ENCODE measurements at regions not wholly inside any gene's neighbourhood (a gene's known extent, or its start where the extent isn't known, plus 50 kb on each side); places are given as distances from the start of the nearest gene placed in this dataset.

- TF ChIP-seq, protein P1, sequence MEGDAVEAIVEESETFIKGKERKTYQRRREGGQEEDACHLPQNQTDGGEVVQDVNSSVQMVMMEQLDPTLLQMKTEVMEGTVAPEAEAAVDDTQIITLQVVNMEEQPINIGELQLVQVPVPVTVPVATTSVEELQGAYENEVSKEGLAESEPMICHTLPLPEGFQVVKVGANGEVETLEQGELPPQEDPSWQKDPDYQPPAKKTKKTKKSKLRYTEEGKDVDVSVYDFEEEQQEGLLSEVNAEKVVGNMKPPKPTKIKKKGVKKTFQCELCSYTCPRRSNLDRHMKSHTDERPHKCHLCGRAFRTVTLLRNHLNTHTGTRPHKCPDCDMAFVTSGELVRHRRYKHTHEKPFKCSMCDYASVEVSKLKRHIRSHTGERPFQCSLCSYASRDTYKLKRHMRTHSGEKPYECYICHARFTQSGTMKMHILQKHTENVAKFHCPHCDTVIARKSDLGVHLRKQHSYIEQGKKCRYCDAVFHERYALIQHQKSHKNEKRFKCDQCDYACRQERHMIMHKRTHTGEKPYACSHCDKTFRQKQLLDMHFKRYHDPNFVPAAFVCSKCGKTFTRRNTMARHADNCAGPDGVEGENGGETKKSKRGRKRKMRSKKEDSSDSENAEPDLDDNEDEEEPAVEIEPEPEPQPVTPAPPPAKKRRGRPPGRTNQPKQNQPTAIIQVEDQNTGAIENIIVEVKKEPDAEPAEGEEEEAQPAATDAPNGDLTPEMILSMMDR (IDR thresholded peaks at IDR 0.05), result no peak
- Histone ChIP-seq H3K27ac (no peak overlapping the region), H3K9me3 (no peaks in the 10 kb centered on the region), H3K4me3 (no peak overlapping the region), H3K36me3 (no peaks in the 10 kb centered on the region), H3K27me3 (no peaks in the 10 kb centered on the region), H3K4me1 (no peaks in the 10 kb centered on the region)
- DNase-seq (no peak), ATAC-seq (no peak)
- intact Hi-C loops (cut with DNase I), result no loop called here
Observed at GRCh38 chr1:81073580-81073979, 727.2 kb upstream of the ADGRL2 start.

DNA sequence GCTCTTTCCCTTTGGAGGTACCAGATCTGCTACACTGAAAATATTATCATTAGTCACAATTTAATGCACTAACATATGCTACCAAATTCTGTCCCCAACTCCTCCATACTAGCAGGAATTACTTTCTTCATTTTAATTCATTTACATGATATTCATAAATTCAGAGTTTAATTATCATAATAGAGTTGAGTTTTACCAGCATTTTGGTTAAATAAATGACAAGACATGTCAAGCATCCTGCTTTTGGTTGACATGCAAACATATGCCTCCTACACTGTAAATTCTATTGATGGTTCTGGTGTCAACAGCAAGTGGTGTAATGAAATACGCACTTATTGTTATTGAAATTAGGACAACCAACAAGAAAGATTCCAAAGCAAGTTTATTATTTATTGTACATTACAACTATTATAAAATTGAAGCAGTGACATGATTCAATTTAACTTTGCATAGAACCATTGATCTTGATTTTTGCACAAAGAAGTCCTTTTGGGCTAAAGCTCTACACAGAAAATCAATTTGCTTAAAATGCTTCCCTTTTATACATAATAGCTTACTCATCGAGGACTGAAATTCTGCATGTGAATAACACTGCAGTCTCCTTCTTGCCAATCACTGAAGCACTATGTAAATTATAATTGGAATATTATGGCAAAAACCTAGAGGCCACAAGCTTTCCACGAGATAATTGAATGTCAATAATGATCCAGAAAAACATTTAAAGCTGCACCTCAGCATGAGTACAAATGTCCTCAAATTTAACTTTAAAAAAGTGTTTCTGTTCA is 728.6 kb upstream of the ADGRL2 start:
- no peak overlapping the region for H3K27ac ChIP-seq
- H3K9me3 ChIP-seq, result no peaks in the 10 kb centered on the region
- TF ChIP-seq, protein P1 (IDR thresholded peaks at IDR 0.05), result no peak
- DNase-seq (no peak), ATAC-seq (no peak)
- H3K4me1 ChIP-seq, result no peaks in the 10 kb centered on the region
- intact Hi-C loops (cut with DNase I), result no loop called here
- no peaks in the 10 kb centered on the region for H3K36me3 ChIP-seq
- no peak overlapping the region for H3K4me3 ChIP-seq
- no peaks in the 10 kb centered on the region for H3K27me3 ChIP-seq

DNA sequence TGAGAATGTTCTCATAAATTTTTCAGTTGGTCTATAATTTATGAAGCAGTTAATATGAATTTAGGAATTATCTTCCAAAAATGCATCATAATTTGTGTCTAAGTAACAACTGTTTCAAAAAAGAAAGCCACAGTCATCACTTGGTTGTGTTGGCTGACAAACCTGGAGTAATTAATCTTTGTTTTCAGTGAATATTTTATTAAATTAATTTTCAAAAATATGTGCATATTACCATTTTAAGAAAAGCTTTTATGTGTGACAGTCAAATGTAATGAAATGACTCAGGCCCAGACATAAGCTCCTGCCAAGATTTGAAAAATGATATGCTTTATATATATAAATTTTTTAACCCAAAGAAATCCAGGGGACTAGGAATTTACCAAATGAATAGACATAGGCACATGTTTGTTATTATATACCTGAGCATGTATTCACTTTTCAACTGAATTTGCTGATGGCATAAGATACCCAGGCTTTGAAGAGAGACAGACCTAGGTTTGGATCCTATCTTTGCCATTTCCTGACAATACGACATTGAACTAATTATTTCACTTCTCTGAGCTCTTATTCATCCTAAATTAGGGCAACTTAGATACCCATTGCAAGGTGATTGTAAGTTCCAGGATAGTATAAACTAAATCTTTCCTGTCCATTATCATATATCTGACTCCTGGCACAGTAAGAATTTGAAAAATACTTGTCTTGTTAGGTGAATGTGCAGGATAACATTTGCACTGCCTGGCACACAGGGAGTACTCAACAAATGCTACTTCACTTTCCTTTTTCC is 729.5 kb upstream of the ADGRL2 start:
- ATAC-seq (no peak), DNase-seq (no peak)
- H3K27me3 ChIP-seq, result no peaks in the 10 kb centered on the region
- no peak overlapping the region for H3K27ac ChIP-seq
- intact Hi-C loops (cut with DNase I), result no loop called here
- TF ChIP-seq, protein P1 (IDR thresholded peaks at IDR 0.05), result no peak
- H3K9me3 ChIP-seq, result no peaks in the 10 kb centered on the region
- H3K4me3 ChIP-seq, result no peak overlapping the region
- no peaks in the 10 kb centered on the region for H3K36me3 ChIP-seq
- H3K4me1 ChIP-seq, result no peaks in the 10 kb centered on the region

DNA sequence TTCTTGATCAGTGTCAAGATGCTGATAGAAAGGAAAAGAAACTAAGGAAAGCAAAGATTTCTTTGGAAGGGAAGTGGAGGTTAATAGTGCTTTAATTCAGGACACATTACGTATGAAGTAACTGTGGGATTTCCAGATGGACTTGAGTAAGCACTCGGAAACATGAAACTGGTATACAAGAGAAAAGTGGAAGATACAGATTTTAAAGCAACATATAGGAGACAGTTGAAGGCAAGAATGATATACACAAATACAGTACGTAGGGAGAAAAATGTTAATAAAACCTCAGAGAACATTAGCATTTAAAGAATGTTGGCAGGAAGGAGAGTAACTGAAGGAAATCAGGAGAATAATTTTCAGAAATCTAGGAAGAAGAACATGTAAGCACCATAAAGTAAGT is 730.9 kb upstream of the ADGRL2 start:
- TF ChIP-seq, protein P1 (IDR thresholded peaks at IDR 0.05), result no peak
- H3K27ac ChIP-seq, result no peak overlapping the region
- intact Hi-C loops (cut with DNase I), result no loop called here
- no peaks in the 10 kb centered on the region for H3K36me3 ChIP-seq
- ATAC-seq (no peak), DNase-seq (no peak)
- no peak overlapping the region for H3K4me3 ChIP-seq
- no peaks in the 10 kb centered on the region for H3K9me3 ChIP-seq
- H3K27me3 ChIP-seq, result no peaks in the 10 kb centered on the region
- no peaks in the 10 kb centered on the region for H3K4me1 ChIP-seq

- Histone ChIP-seq H3K27me3 (no peaks in the 10 kb centered on the region), H3K27ac (no peak overlapping the region), H3K36me3 (no peaks in the 10 kb centered on the region), H3K9me3 (no peaks in the 10 kb centered on the region), H3K4me1 (no peaks in the 10 kb centered on the region), H3K4me3 (no peak overlapping the region)
- TF ChIP-seq, protein P1 (IDR thresholded peaks at IDR 0.05), result no peak
- intact Hi-C loops (cut with DNase I), result no loop called here
- DNase-seq (no peak), ATAC-seq (no peak)
Observed at GRCh38 chr1:81068726-81069125, 732.0 kb upstream of the ADGRL2 start.
